OCI-LY3 (cell line): ENCODE measurements at regions not wholly inside any gene's neighbourhood (a gene's known extent, or its start where the extent isn't known, plus 50 kb on each side); places are given as distances from the start of the nearest gene placed in this dataset.

Experiments used
- CTCF ChIP-seq: fragments of 200-600, 300-600 bp; sonication (generic); IDR thresholded peaks from 2 replicates; pipeline ENCODE4 v1.5.1; 2014; ENCODE audit warnings: antibody characterized with exemption, low read length, low read depth
- EZH2phosphoT487 ChIP-seq: fragments of 200-600 bp; shearing (Covaris generic); IDR thresholded peaks from 2 replicates; pipeline ENCODE4 v1.6.1; 2018; ENCODE audit warnings: antibody characterized with exemption, mixed run types, low read depth

- no peak for TF ChIP-seq CTCF
- TF ChIP-seq EZH2phosphoT487 = no peak
Observed at GRCh38 chr5:97400537-97400936, 217.5 kb upstream of the RIOK2 start.
